ENCODE measurements at regions not wholly inside any gene's neighbourhood (a gene's known extent, or its start where the extent isn't known, plus 50 kb on each side); places are given as distances from the start of the nearest gene placed in this dataset.

DNA sequence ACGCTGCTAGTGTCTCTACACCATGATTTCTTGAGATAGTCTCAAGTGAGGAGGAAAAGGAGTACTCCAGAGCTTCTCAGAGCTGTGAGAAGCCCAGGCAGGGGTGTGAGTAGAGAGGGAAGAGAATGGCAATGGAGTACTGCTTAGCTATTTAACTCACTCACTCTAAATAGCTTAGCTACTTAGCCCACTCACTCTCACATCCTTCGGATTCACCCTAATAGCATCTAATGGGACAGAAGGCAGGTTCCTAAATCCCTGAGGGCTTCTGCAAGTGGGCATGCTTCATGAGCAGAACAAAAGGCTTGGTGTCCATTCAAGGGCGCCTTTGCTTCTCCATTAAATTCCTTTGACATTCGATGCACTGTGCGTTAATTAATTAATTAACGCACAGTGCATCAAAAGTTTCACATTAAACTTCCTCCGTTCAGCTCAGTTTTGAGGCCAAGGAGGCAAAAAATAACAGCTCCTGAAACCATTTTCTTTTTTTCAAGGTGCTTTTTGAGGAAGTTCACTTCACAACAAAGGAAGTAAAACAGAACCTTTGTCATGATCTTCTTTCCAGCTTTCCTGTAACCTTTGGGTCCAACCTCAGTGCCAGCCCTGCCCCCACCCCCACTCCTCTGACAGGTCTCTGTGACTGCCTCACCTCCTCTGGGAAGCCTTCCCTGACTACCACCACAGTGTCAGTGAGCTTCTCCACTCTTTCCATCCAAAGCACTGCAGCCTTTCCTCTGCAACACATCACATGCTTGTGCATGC lies 294.0 kb downstream of the SEC61B start:
- no peak for TF ChIP-seq POLR2A (IDR thresholded peaks at IDR 0.05)
- TF ChIP-seq, protein P1, sequence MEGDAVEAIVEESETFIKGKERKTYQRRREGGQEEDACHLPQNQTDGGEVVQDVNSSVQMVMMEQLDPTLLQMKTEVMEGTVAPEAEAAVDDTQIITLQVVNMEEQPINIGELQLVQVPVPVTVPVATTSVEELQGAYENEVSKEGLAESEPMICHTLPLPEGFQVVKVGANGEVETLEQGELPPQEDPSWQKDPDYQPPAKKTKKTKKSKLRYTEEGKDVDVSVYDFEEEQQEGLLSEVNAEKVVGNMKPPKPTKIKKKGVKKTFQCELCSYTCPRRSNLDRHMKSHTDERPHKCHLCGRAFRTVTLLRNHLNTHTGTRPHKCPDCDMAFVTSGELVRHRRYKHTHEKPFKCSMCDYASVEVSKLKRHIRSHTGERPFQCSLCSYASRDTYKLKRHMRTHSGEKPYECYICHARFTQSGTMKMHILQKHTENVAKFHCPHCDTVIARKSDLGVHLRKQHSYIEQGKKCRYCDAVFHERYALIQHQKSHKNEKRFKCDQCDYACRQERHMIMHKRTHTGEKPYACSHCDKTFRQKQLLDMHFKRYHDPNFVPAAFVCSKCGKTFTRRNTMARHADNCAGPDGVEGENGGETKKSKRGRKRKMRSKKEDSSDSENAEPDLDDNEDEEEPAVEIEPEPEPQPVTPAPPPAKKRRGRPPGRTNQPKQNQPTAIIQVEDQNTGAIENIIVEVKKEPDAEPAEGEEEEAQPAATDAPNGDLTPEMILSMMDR (IDR thresholded peaks at IDR 0.05), result no peak
- Histone ChIP-seq H3K27ac (no peak overlapping the region), H3K9me3 (no peaks in the 10 kb centered on the region), H3K4me3 (no peak overlapping the region), H3K27me3 (no peaks in the 10 kb centered on the region), H3K4me1 (no peaks in the 10 kb centered on the region), H3K36me3 (no peaks in the 10 kb centered on the region)
- intact Hi-C loops (cut with DNase I), result no loop called here
- no peak for DNase-seq
- WGBS, 2 donors, result 85 to 86% methylated on average over 7 of the region's 7 CpGs

DNA sequence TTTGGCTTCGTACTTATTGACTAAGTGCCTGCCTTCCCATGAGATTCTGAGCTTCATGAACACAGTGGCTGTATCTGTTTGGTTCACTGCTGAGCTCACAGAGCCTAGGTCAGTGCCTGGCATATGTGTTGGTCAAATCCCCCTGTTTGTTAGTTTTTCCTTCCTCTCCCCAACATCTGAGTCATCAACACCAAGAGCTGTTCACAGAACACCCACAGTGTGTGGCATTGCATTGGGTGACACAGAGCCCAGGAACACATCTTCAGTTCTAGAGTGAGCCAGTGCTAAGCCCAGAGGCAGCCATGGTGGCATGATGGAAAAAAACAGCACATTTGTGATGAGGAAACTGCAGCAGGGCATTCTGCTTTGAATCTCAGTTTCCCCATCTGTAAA lies 294.6 kb downstream of the SEC61B start:
- intact Hi-C loops (cut with DNase I), result no loop called here
- Histone ChIP-seq H3K4me3 (no peak overlapping the region), H3K9me3 (no peaks in the 10 kb centered on the region), H3K36me3 (no peaks in the 10 kb centered on the region), H3K27ac (no peak overlapping the region), H3K4me1 (no peaks in the 10 kb centered on the region), H3K27me3 (no peaks in the 10 kb centered on the region)
- TF ChIP-seq POLR2A (IDR thresholded peaks at IDR 0.05), result no peak
- TF ChIP-seq, protein P1 (IDR thresholded peaks at IDR 0.05), result no peak
- 75 to 90% methylated on average over 1 of the region's 1 CpG for WGBS, 2 donors
- no peak for DNase-seq

DNA sequence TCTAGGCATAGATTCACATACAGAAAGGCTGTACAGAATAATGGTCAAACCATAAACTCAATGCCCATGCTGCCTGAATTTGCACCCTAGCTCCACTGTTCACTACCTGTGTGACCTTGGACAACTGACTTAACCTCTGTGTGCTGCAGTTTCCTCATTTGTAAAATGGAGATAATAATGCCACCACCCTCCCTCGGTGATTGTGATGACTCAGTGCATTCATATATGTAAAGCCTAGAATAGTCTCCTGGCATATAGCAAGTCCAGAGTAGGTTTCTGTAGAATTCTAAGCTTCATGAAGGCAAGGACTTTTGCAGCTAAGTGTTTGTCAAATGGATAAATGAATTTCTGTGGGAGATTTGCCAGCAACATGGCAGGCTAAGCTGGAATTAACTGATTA lies 297.8 kb upstream of the NR4A3 start:
- intact Hi-C loops (cut with DNase I), result no loop called here
- Histone ChIP-seq H3K4me1 (no peaks in the 10 kb centered on the region), H3K27me3 (no peaks in the 10 kb centered on the region), H3K4me3 (no peak overlapping the region), H3K36me3 (no peaks in the 10 kb centered on the region), H3K27ac (no peak overlapping the region), H3K9me3 (no peaks in the 10 kb centered on the region)
- WGBS, 2 donors, result 43 to 44% methylated on average over 1 of the region's 1 CpG
- no peak for DNase-seq
- no peak for TF ChIP-seq POLR2A (IDR thresholded peaks at IDR 0.05)
- TF ChIP-seq, protein P1 (IDR thresholded peaks at IDR 0.05), result no peak

DNA sequence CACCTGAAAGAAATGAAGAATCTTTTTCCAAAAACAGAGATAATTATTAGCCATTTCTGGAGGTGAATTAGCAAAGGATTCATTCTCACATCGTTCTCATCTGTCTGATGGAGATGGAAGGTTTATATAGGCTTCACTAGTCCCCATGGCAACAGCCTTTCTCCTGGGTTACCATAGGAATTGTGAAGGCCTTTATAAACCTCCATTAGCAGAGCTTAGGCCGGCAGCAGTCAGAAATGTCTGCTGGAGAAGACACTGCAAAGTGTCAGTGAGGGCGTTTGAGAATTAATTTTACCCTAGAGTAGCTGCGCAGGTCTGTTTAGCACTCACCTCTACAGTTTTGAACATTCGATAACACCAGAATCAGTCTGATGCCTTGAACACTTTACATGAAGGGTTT lies 290.4 kb upstream of the NR4A3 start:
- H3K4me1 ChIP-seq, result no peaks in the 10 kb centered on the region
- H3K9me3 ChIP-seq, result no peaks in the 10 kb centered on the region
- H3K4me3 ChIP-seq, result no peak overlapping the region
- no peak overlapping the region for H3K27ac ChIP-seq
- H3K36me3 ChIP-seq, result no peaks in the 10 kb centered on the region
- 73 to 79% methylated on average over 5 of the region's 5 CpGs for WGBS, 2 donors
- DNase-seq, result no peak
- no peaks in the 10 kb centered on the region for H3K27me3 ChIP-seq
- intact Hi-C loops (cut with DNase I), result no loop called here
- TF ChIP-seq, protein P1 (IDR thresholded peaks at IDR 0.05), result no peak
- no peak for TF ChIP-seq POLR2A (IDR thresholded peaks at IDR 0.05)

DNA sequence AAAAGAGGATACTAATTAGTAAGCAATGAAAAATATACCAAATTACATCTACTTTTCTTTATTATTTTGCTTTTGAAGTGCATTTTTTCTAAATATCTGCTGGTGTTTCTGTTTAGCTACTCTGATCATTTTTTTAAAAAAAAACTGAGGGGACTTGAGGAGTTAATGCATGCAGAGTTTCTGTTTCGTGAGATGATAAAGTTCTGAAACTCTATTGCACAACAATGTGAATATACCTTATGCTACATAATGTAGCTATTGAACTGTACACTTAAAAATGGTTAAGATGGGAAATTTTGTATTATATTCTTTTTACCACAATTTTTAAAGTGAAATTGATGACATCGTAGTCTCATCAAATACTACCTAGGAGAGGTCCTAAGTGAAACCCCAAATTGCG lies 288.3 kb upstream of the NR4A3 start:
- Histone ChIP-seq H3K36me3 (no peaks in the 10 kb centered on the region), H3K4me3 (no peak overlapping the region), H3K27ac (no peak overlapping the region), H3K4me1 (no peaks in the 10 kb centered on the region), H3K27me3 (no peaks in the 10 kb centered on the region), H3K9me3 (no peaks in the 10 kb centered on the region)
- no peak for DNase-seq
- WGBS, 2 donors, result 79 to 93% methylated on average over 3 of the region's 3 CpGs
- intact Hi-C loops (cut with DNase I), result no loop called here
- TF ChIP-seq, protein P1 (IDR thresholded peaks at IDR 0.05), result no peak
- no peak for TF ChIP-seq POLR2A (IDR thresholded peaks at IDR 0.05)
